DOHH2 (cell line): ENCODE measurements at regions not wholly inside any gene's neighbourhood (a gene's known extent, or its start where the extent isn't known, plus 50 kb on each side); places are given as distances from the start of the nearest gene placed in this dataset.

Source experiments
- EZH2phosphoT487 ChIP-seq: fragments of 200-600 bp; sonication (generic); IDR thresholded peaks from 2 replicates; pipeline ENCODE4 v1.6.1; 2017; ENCODE audit warnings: borderline replicate concordance, mild to moderate bottlenecking, antibody characterized with exemption, low read length, moderate library complexity, mixed read lengths
- TF ChIP-seq, protein P1 (sequence below): fragments of 200-600 bp; sonication (generic); IDR thresholded peaks from one replicate; pipeline ENCODE4 v1.5.1; 2014; ENCODE audit warnings: antibody characterized with exemption, mild to moderate bottlenecking, low read depth, low read length; ENCODE audit not compliant: poor library complexity, severe bottlenecking

DNA sequence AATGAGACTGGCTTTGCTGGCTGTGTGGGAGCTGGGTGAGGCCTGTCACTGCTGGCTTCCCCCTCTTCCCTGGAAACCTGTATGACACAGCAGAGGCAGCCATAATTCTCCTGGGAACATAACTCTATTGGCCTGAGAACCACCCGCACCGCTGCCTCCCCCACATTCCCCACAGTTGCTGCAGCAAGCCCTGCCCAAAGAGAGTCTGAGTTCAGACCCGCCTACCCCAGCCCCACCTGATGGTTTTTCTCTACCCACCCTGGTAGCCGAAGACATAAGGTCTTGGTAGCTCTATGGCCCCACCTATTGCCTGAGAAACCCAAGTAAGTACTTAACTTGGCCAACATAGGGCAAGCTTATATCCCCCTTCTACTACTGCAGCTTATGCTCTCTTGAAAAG, 174.8 kb downstream of the C11orf91 start:
- TF ChIP-seq, protein P1, sequence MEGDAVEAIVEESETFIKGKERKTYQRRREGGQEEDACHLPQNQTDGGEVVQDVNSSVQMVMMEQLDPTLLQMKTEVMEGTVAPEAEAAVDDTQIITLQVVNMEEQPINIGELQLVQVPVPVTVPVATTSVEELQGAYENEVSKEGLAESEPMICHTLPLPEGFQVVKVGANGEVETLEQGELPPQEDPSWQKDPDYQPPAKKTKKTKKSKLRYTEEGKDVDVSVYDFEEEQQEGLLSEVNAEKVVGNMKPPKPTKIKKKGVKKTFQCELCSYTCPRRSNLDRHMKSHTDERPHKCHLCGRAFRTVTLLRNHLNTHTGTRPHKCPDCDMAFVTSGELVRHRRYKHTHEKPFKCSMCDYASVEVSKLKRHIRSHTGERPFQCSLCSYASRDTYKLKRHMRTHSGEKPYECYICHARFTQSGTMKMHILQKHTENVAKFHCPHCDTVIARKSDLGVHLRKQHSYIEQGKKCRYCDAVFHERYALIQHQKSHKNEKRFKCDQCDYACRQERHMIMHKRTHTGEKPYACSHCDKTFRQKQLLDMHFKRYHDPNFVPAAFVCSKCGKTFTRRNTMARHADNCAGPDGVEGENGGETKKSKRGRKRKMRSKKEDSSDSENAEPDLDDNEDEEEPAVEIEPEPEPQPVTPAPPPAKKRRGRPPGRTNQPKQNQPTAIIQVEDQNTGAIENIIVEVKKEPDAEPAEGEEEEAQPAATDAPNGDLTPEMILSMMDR = no peak
- no peak for TF ChIP-seq EZH2phosphoT487
